ENCODE measurements at regions not wholly inside any gene's neighbourhood (a gene's known extent, or its start where the extent isn't known, plus 50 kb on each side); places are given as distances from the start of the nearest gene placed in this dataset.

DNA sequence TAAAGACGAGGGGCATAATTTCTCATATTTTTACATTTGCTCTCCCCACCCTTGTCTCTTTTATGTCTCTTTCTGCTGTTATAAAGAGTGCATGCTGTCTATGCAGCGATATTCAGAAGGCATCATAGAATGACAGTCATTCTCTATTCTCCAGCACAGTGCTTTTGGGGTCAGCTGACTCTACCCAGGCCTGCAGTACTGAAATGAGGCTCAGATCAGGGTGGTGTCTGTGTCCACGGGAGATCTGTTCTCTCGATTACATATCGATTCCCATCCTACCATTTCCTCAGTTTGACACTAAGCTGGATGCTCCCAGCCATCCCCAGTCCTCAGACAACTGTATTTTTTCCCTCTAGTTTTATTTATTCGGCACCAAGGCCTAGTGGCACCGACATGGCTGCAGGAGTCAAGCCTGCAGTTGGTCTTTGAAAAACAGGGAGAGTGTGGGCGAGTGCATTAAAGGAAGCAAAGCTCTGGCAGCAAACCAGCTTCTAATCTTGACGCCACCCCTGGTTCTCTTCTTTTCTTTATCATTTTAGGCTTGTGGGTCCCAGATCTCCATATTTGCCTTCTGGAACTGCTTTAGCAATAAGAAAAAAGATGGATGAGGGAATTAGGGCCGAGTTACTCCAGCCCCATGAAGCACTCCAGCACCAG is 71.6 kb upstream of the PICALM start:
- H3K4me1 ChIP-seq (ENCODE audit: control insufficient read depth, insufficient read depth, low read length) = no peaks in the 10 kb centered on the region
- H3K36me3 ChIP-seq (ENCODE audit: control insufficient read depth, insufficient read depth, low read length) = no peaks in the 10 kb centered on the region
- no peaks in the 10 kb centered on the region for H3K27me3 ChIP-seq (ENCODE audit: control insufficient read depth, insufficient read depth, low read length)
- DNase-seq (ENCODE audit: low read depth in 4 of 6, low spot score in 6 of 6) = no peak
- H3K9me3 ChIP-seq (ENCODE audit: control insufficient read depth, insufficient read depth, low read length) = no peaks in the 10 kb centered on the region
- WGBS (ENCODE audit: insufficient coverage) = 84% methylated on average over 8 of the region's 10 CpGs
- H3K27ac ChIP-seq (ENCODE audit: low read depth, low read length) = no peak overlapping the region
- H3K4me3 ChIP-seq (ENCODE audit: low read depth, low read length) = no peak overlapping the region

- H3K27ac ChIP-seq (ENCODE audit: low read depth, low read length) = no peak overlapping the region
- no peaks in the 10 kb centered on the region for H3K9me3 ChIP-seq (ENCODE audit: control insufficient read depth, insufficient read depth, low read length)
- H3K27me3 ChIP-seq (ENCODE audit: control insufficient read depth, insufficient read depth, low read length) = no peaks in the 10 kb centered on the region
- 93% methylated on average over 2 of the region's 4 CpGs for WGBS (ENCODE audit: insufficient coverage)
- H3K4me3 ChIP-seq (ENCODE audit: low read depth, low read length) = no peak overlapping the region
- H3K36me3 ChIP-seq (ENCODE audit: control insufficient read depth, insufficient read depth, low read length) = no peaks in the 10 kb centered on the region
- DNase-seq (ENCODE audit: low read depth in 4 of 6, low spot score in 6 of 6) = no peak
- H3K4me1 ChIP-seq (ENCODE audit: control insufficient read depth, insufficient read depth, low read length) = no peaks in the 10 kb centered on the region
Measured at GRCh38 chr11:86138958-86139357, 70.1 kb upstream of the PICALM start.

DNA sequence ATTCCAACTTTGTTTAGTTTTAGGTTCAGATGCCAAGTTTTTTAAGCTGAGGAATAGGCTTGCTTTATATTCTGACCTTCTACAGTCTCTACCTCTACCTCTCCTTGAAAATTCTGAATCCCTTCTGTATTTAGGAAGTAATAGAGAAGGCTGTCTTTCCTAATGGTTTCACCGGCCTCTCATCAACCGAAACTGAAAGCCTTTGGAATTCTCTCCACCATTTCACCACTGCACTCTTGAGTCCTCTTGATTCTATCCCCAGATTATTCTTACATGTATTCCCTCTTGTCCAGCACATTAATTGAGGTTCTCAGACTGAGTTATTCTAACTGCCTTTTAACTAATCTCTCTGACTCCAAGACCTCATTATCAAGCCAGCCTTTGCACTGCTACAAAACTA is 67.7 kb upstream of the PICALM start:
- Histone ChIP-seq H3K27me3 (ENCODE audit: control insufficient read depth, insufficient read depth, low read length) (no peaks in the 10 kb centered on the region), H3K9me3 (ENCODE audit: control insufficient read depth, insufficient read depth, low read length) (no peaks in the 10 kb centered on the region), H3K4me3 (ENCODE audit: low read depth, low read length) (no peak overlapping the region), H3K27ac (ENCODE audit: low read depth, low read length) (no peak overlapping the region), H3K36me3 (ENCODE audit: control insufficient read depth, insufficient read depth, low read length) (no peaks in the 10 kb centered on the region), H3K4me1 (ENCODE audit: control insufficient read depth, insufficient read depth, low read length) (no peaks in the 10 kb centered on the region)
- 82% methylated on average over 2 of the region's 2 CpGs for WGBS (ENCODE audit: insufficient coverage)
- no peak for DNase-seq (ENCODE audit: low read depth in 4 of 6, low spot score in 6 of 6)

GRCh38 chr11:86135319-86135714 is 66.4 kb upstream of the PICALM start:
- H3K4me3 ChIP-seq (ENCODE audit: low read depth, low read length) = no peak overlapping the region
- no peak overlapping the region for H3K27ac ChIP-seq (ENCODE audit: low read depth, low read length)
- no peaks in the 10 kb centered on the region for H3K36me3 ChIP-seq (ENCODE audit: control insufficient read depth, insufficient read depth, low read length)
- no peaks in the 10 kb centered on the region for H3K27me3 ChIP-seq (ENCODE audit: control insufficient read depth, insufficient read depth, low read length)
- no peaks in the 10 kb centered on the region for H3K9me3 ChIP-seq (ENCODE audit: control insufficient read depth, insufficient read depth, low read length)
- DNase-seq (ENCODE audit: low read depth in 4 of 6, low spot score in 6 of 6) = no peak
- no CpG with 5 or more reads among the region's 1 CpG for WGBS (ENCODE audit: insufficient coverage)
- H3K4me1 ChIP-seq (ENCODE audit: control insufficient read depth, insufficient read depth, low read length) = no peaks in the 10 kb centered on the region

DNA sequence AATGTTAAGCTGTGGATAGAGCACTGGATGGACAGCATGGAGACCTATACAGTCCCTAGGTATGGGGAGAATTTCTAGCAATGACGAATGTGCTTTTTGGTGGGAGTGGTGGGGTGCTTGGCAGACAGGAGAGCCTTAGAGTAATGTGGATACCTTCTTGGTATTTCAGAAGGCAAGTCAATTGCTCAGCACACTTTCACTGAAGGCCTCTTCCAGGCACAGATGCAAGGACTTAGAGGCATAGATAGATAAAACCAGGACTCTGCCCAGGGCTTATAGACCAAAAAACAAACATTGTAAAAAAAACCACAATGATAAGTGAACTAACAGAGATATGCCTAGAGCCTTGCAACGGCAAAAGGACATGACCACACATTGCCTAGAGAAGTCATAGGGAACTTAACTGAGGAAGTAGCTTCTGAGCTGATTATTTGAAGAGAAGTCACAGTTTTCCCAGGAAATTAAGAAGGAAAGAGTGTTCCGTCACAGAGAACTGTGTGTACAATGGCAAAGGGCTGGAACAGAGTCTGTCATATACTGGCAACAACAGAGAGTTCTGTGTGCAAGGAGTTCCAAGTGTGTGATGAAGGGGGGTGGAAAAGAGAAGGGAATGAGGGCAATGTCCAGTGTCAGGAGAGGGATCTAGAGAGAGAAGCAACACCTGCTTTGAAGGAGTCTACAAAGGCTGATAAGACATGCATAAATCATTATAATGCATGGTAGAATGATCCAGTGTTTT is 65.9 kb upstream of the PICALM start:
- no peak overlapping the region for H3K4me3 ChIP-seq (ENCODE audit: low read depth, low read length)
- H3K9me3 ChIP-seq (ENCODE audit: control insufficient read depth, insufficient read depth, low read length) = no peaks in the 10 kb centered on the region
- H3K27me3 ChIP-seq (ENCODE audit: control insufficient read depth, insufficient read depth, low read length) = no peaks in the 10 kb centered on the region
- DNase-seq (ENCODE audit: low read depth in 4 of 6, low spot score in 6 of 6) = no peak
- no peaks in the 10 kb centered on the region for H3K4me1 ChIP-seq (ENCODE audit: control insufficient read depth, insufficient read depth, low read length)
- WGBS (ENCODE audit: insufficient coverage) = 78% methylated on average over 3 of the region's 3 CpGs
- no peaks in the 10 kb centered on the region for H3K36me3 ChIP-seq (ENCODE audit: control insufficient read depth, insufficient read depth, low read length)
- H3K27ac ChIP-seq (ENCODE audit: low read depth, low read length) = no peak overlapping the region

- WGBS (ENCODE audit: insufficient coverage) = 93% methylated on average over 4 of the region's 7 CpGs
- no peaks in the 10 kb centered on the region for H3K9me3 ChIP-seq (ENCODE audit: control insufficient read depth, insufficient read depth, low read length)
- H3K27ac ChIP-seq (ENCODE audit: low read depth, low read length) = no peak overlapping the region
- no peaks in the 10 kb centered on the region for H3K4me1 ChIP-seq (ENCODE audit: control insufficient read depth, insufficient read depth, low read length)
- H3K27me3 ChIP-seq (ENCODE audit: control insufficient read depth, insufficient read depth, low read length) = no peaks in the 10 kb centered on the region
- H3K36me3 ChIP-seq (ENCODE audit: control insufficient read depth, insufficient read depth, low read length) = no peaks in the 10 kb centered on the region
- DNase-seq (ENCODE audit: low read depth in 4 of 6, low spot score in 6 of 6) = no peak
- H3K4me3 ChIP-seq (ENCODE audit: low read depth, low read length) = no peak overlapping the region
Measured at GRCh38 chr11:86132667-86133249, 63.9 kb upstream of the PICALM start.

DNA sequence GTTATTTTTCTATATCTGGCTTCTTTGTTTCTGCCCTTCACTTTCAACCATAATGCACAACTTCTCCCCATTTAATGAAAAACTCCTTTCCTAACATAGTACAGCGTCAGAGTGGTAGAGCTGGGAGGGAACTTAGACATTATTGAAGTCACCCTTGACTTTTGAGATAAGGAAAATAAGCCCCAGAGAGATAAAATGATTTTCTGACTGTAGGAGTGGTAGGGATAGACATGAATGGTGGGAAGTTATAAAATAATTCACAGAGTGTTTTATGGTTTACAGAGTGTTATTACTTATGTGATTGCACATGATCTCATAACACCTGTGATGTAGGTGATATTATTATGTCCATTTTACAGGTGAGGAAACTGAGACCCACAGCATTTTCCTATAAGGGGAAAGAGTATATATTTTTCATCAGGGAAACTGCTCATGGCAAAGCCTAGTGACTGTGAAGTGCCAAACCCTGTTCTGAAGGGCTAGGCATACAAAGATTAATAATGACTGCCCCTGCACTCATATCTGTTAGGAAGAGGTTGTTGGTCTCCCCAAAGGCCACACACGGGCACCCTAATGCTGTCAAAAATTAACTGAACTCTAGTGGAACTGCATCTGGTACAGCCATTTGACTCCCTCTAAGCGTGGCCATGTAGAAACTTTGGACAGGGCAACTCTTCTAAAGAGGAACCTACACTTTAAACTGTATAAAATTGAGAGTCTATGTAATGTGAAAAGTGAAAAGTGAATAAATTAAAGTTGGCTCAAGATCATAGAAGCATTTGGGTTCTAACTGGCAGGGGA is 61.1 kb upstream of the PICALM start:
- WGBS (ENCODE audit: insufficient coverage) = 83% methylated on average over 1 of the region's 3 CpGs
- Histone ChIP-seq H3K36me3 (ENCODE audit: control insufficient read depth, insufficient read depth, low read length) (no peaks in the 10 kb centered on the region), H3K4me3 (ENCODE audit: low read depth, low read length) (no peak overlapping the region), H3K27me3 (ENCODE audit: control insufficient read depth, insufficient read depth, low read length) (no peaks in the 10 kb centered on the region), H3K9me3 (ENCODE audit: control insufficient read depth, insufficient read depth, low read length) (no peaks in the 10 kb centered on the region), H3K27ac (ENCODE audit: low read depth, low read length) (no peak overlapping the region), H3K4me1 (ENCODE audit: control insufficient read depth, insufficient read depth, low read length) (no peaks in the 10 kb centered on the region)
- no peak for DNase-seq (ENCODE audit: low read depth in 4 of 6, low spot score in 6 of 6)

DNA sequence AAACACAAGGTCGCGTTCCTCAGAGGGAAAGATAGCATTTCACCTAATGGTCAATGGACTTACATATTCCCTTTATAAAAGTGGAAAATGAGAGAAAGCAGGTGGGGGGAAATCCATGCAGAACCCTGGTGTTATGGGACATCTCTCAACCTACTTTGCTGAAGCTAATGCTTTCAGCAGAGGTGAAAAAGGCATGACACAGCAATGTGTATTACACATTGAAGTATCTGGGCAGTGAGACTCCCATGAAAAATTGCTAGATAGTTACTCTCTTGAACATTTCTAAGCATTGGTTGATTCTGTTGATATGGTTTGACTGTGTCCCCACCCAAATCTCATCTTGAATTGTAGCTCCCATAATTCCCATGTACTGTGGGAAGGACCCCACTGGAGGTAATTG is 60.0 kb upstream of the PICALM start:
- H3K4me1 ChIP-seq (ENCODE audit: control insufficient read depth, insufficient read depth, low read length) = no peaks in the 10 kb centered on the region
- no CpG with 5 or more reads among the region's 2 CpGs for WGBS (ENCODE audit: insufficient coverage)

DNA sequence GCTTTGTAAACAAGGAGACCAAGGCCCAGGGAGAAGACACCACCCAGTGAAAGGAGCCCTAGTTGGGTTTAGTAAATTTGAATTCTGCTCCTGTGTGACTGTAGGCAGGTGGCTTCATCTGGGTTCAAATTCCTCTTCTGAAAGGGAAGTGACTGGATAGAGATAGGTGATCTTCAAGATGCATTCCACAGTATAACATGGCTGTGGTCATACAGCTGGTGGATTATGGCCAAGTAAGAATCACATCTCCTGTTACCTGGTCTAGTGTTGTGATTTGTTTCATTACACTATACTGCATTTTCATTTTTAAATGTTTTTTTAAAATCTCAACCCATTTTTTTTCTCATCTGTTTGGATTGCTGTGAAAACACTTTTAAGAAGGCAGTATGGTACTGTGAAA is 58.0 kb upstream of the PICALM start:
- Histone ChIP-seq H3K27ac (ENCODE audit: low read depth, low read length) (no peak overlapping the region), H3K9me3 (ENCODE audit: control insufficient read depth, insufficient read depth, low read length) (no peaks in the 10 kb centered on the region)
- no peak for DNase-seq (ENCODE audit: low read depth in 4 of 6, low spot score in 6 of 6)

More for the DNA sequence above, 60.0 kb upstream of the PICALM start:
- no peaks in the 10 kb centered on the region for H3K36me3 ChIP-seq (ENCODE audit: control insufficient read depth, insufficient read depth, low read length)
- H3K9me3 ChIP-seq (ENCODE audit: control insufficient read depth, insufficient read depth, low read length) = no peaks in the 10 kb centered on the region
- H3K27me3 ChIP-seq (ENCODE audit: control insufficient read depth, insufficient read depth, low read length) = no peaks in the 10 kb centered on the region
- DNase-seq (ENCODE audit: low read depth in 4 of 6, low spot score in 6 of 6) = no peak
- H3K27ac ChIP-seq (ENCODE audit: low read depth, low read length) = no peak overlapping the region
- H3K4me3 ChIP-seq (ENCODE audit: low read depth, low read length) = no peak overlapping the region

More for the DNA sequence above, 58.0 kb upstream of the PICALM start:
- H3K36me3 ChIP-seq (ENCODE audit: control insufficient read depth, insufficient read depth, low read length) = no peaks in the 10 kb centered on the region
- H3K4me1 ChIP-seq (ENCODE audit: control insufficient read depth, insufficient read depth, low read length) = no peaks in the 10 kb centered on the region
- no peak overlapping the region for H3K4me3 ChIP-seq (ENCODE audit: low read depth, low read length)
- no peaks in the 10 kb centered on the region for H3K27me3 ChIP-seq (ENCODE audit: control insufficient read depth, insufficient read depth, low read length)

Measured in spinal cord (tissue), 9 donors.